ENCODE measurements at regions not wholly inside any gene's neighbourhood (a gene's known extent, or its start where the extent isn't known, plus 50 kb on each side); places are given as distances from the start of the nearest gene placed in this dataset.

GRCh38 chr5:15284706-15285105 lies 215.3 kb upstream of the FBXL7 start:
- H3K4me2 ChIP-seq (ENCODE audit: insufficient read depth in 1 of 2, low read depth in 2 of 2, low read length in 2 of 2), result no peak overlapping the region
- H3K4me3 ChIP-seq (ENCODE audit: extremely low read depth in 1 of 4, insufficient read depth in 2 of 4, low read depth in 3 of 4, low read length in 4 of 4), result no peak overlapping the region
- FAIRE-seq (no peak), DNase-seq (ENCODE audit: low read depth in 1 of 2, low spot score in 2 of 2) (no peak)
- H3K36me3 ChIP-seq (ENCODE audit: control insufficient read depth in 2 of 4, insufficient read depth in 4 of 4, low read length in 3 of 4), result no peaks in the 10 kb centered on the region
- no peak overlapping the region for H2AK5ac ChIP-seq (ENCODE audit: low read depth, low read length)
- no peak overlapping the region for H3K9ac ChIP-seq (replicated peaks in 1 of 4; ENCODE audit: extremely low read depth in 1 of 4, low read depth in 3 of 4, low read length in 3 of 4)
- no peaks in the 10 kb centered on the region for H4K20me1 ChIP-seq (replicated peaks in 1 of 2; ENCODE audit: control insufficient read depth in 1 of 2, insufficient read depth in 2 of 2, low read length in 2 of 2)
- H4K5ac ChIP-seq (ENCODE audit: insufficient read length, low read depth, low read length), result no peak overlapping the region
- H3K27ac ChIP-seq (ENCODE audit: low read depth, low read length), result no peak overlapping the region
- no peak overlapping the region for H2BK5ac ChIP-seq (ENCODE audit: low read depth, low read length)
- no peak overlapping the region for H3K56ac ChIP-seq (replicated peaks; ENCODE audit: insufficient read length, low read depth, low read length)
- no peaks in the 10 kb centered on the region for H3K79me1 ChIP-seq (ENCODE audit: low read depth, low read length)
- no peaks in the 10 kb centered on the region for H3K23me2 ChIP-seq (ENCODE audit: low read depth, low read length)
- no peaks in the 10 kb centered on the region for H3K4me1 ChIP-seq (replicated peaks in 1 of 4; ENCODE audit: control insufficient read depth in 3 of 4, insufficient read depth in 4 of 4, low read length in 3 of 4)
- no peak overlapping the region for H2AFZ ChIP-seq (ENCODE audit: low read length)
- CTCF ChIA-PET (ENCODE audit: partially characterized antibody), result interaction anchor here (0.5 to 1.7 kb wide), 7 partner anchors 63 to 711 kb away, joined by 3 to 4 read pairs (median 3); no protein-coding TSS in a partner anchor
- no peak overlapping the region for H4K8ac ChIP-seq (ENCODE audit: extremely low read depth, insufficient read depth, low read length)
- no peaks in the 10 kb centered on the region for H3K79me2 ChIP-seq (ENCODE audit: control insufficient read depth in 1 of 2, insufficient read depth in 2 of 2, low read length in 2 of 2)
- H2BK15ac ChIP-seq (ENCODE audit: low read length), result no peak overlapping the region
- H3K9me3 ChIP-seq (ENCODE audit: insufficient read depth in 2 of 2, low read depth in 1 of 2, low read length in 1 of 2), result no peaks in the 10 kb centered on the region
- no peak overlapping the region for H3K23ac ChIP-seq (ENCODE audit: insufficient read length)
- POLR2A ChIA-PET (ENCODE audit: partially characterized antibody), result no interaction called here
- H3K27me3 ChIP-seq (replicated peaks in 1 of 4; ENCODE audit: control insufficient read depth in 3 of 4, extremely low read depth in 1 of 4, insufficient read depth in 3 of 4, low read length in 3 of 4), result no peaks in the 10 kb centered on the region
- no peak overlapping the region for H2BK120ac ChIP-seq (replicated peaks; ENCODE audit: low read depth, low read length)
- no peak overlapping the region for H2BK12ac ChIP-seq (ENCODE audit: low read depth, low read length)
- TF ChIP-seq KDM1A (IDR thresholded peaks at IDR 0.05; ENCODE audit: borderline replicate concordance, low read length) (no peak), TBP (IDR thresholded peaks at IDR 0.05; ENCODE audit: low read depth, low read length) (no peak), KDM5A (IDR thresholded peaks at IDR 0.05; ENCODE audit: low read length) (no peak), CHD2 (IDR thresholded peaks at IDR 0.05; ENCODE audit: low read length) (no peak)
- H3K4ac ChIP-seq (replicated peaks; ENCODE audit: insufficient read length, low read depth, low read length), result no peak overlapping the region
- no peak overlapping the region for H2BK20ac ChIP-seq (ENCODE audit: low read length)
- no peak overlapping the region for H3K14ac ChIP-seq (ENCODE audit: insufficient read length)
- no peak overlapping the region for H3K18ac ChIP-seq (ENCODE audit: extremely low read depth, low read length)
- no peak overlapping the region for H4K91ac ChIP-seq (replicated peaks; ENCODE audit: insufficient read length, low read length)

All from H1 (cell line).